ENCODE measurements at regions not wholly inside any gene's neighbourhood (a gene's known extent, or its start where the extent isn't known, plus 50 kb on each side); places are given as distances from the start of the nearest gene placed in this dataset.

DNA sequence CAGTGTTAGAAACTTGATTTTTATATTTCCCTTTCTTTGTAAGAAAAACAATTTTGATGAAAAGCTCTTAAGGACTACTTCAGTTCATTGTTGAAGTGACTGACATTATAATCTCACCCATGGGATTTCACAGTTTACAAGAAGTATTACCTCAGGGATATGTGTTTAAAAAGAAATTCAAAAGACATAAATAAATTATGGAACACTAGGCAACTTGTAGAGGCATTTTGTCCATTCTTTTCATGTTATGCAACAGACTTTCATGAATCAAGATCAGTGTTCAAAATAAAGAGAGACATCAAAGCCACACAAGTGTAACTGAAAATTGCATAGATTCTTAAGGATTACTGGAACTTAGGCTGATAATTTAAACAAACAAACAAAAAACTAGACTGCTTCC, 196.8 kb upstream of the AGTR1 start:
- H3K9me3 ChIP-seq = no peaks in the 10 kb centered on the region
- no peak overlapping the region for H3K27ac ChIP-seq
- H3K27me3 ChIP-seq = no peaks in the 10 kb centered on the region
- ATAC-seq (ENCODE audit: low FRiP score in 2 of 2) (no peak), DNase-seq (no peak)
- no peaks in the 10 kb centered on the region for H3K36me3 ChIP-seq
- H3K4me1 ChIP-seq = no peaks in the 10 kb centered on the region
- H3K4me3 ChIP-seq = no peak overlapping the region
- TF ChIP-seq EP300 (IDR thresholded peaks at IDR 0.05) (no peak), POLR2A (IDR thresholded peaks at IDR 0.05) (no peak), POLR2AphosphoS5 (IDR thresholded peaks at IDR 0.05) (no peak)
- TF ChIP-seq, protein P1, sequence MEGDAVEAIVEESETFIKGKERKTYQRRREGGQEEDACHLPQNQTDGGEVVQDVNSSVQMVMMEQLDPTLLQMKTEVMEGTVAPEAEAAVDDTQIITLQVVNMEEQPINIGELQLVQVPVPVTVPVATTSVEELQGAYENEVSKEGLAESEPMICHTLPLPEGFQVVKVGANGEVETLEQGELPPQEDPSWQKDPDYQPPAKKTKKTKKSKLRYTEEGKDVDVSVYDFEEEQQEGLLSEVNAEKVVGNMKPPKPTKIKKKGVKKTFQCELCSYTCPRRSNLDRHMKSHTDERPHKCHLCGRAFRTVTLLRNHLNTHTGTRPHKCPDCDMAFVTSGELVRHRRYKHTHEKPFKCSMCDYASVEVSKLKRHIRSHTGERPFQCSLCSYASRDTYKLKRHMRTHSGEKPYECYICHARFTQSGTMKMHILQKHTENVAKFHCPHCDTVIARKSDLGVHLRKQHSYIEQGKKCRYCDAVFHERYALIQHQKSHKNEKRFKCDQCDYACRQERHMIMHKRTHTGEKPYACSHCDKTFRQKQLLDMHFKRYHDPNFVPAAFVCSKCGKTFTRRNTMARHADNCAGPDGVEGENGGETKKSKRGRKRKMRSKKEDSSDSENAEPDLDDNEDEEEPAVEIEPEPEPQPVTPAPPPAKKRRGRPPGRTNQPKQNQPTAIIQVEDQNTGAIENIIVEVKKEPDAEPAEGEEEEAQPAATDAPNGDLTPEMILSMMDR (IDR thresholded peaks at IDR 0.05) = no peak

GRCh38 chr3:148510116-148510515, 187.6 kb upstream of the AGTR1 start:
- Histone ChIP-seq H3K4me3 (no peak overlapping the region), H3K36me3 (no peaks in the 10 kb centered on the region), H3K27me3 (no peaks in the 10 kb centered on the region), H3K4me1 (no peaks in the 10 kb centered on the region), H3K9me3 (no peaks in the 10 kb centered on the region), H3K27ac (no peak overlapping the region)
- TF ChIP-seq POLR2A (IDR thresholded peaks at IDR 0.05) (no peak), POLR2AphosphoS5 (IDR thresholded peaks at IDR 0.05) (no peak), EP300 (IDR thresholded peaks at IDR 0.05) (no peak)
- TF ChIP-seq, protein P1 (IDR thresholded peaks at IDR 0.05) = no peak
- DNase-seq (no peak), ATAC-seq (ENCODE audit: low FRiP score in 2 of 2) (no peak)

- no peaks in the 10 kb centered on the region for H3K9me3 ChIP-seq
Observed at GRCh38 chr3:148510561-148510960, 187.1 kb upstream of the AGTR1 start.

DNA sequence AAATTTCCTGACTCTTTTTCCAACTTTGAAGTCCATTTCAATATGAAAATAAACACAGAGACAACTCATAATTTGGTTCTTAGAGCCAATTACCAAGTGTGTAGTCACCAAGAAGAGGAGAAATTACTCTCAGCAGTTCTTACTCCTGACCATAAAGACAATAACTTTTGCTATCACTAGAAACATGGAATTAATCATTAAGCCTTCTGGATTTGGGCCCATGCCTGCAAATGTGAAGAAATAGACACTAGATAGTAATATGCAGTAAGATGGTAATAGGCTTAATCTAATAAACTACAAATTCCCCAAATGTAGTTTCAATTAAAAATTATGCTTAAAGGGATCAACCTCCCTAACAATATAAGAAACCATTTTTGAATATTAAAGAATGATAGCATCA, 185.1 kb upstream of the AGTR1 start:
- Histone ChIP-seq H3K4me1 (no peaks in the 10 kb centered on the region), H3K9me3 (no peaks in the 10 kb centered on the region), H3K36me3 (no peaks in the 10 kb centered on the region), H3K4me3 (no peak overlapping the region), H3K27ac (no peak overlapping the region), H3K27me3 (no peaks in the 10 kb centered on the region)
- ATAC-seq (ENCODE audit: low FRiP score in 2 of 2) = no peak
- TF ChIP-seq EP300 (IDR thresholded peaks at IDR 0.05) (no peak), POLR2AphosphoS5 (IDR thresholded peaks at IDR 0.05) (no peak), POLR2A (IDR thresholded peaks at IDR 0.05) (no peak)
- TF ChIP-seq, protein P1 (IDR thresholded peaks at IDR 0.05) = no peak
- no peak for DNase-seq

More at GRCh38 chr3:148510561-148510960, 187.1 kb upstream of the AGTR1 start:
- Histone ChIP-seq H3K36me3 (no peaks in the 10 kb centered on the region), H3K27me3 (no peaks in the 10 kb centered on the region), H3K27ac (no peak overlapping the region), H3K4me3 (no peak overlapping the region), H3K4me1 (no peaks in the 10 kb centered on the region)
- DNase-seq (no peak), ATAC-seq (ENCODE audit: low FRiP score in 2 of 2) (no peak)
- TF ChIP-seq POLR2A (IDR thresholded peaks at IDR 0.05) = no peak
- no peak for TF ChIP-seq EP300 (IDR thresholded peaks at IDR 0.05)
- TF ChIP-seq POLR2AphosphoS5 (IDR thresholded peaks at IDR 0.05) = no peak
- TF ChIP-seq, protein P1 (IDR thresholded peaks at IDR 0.05) = no peak

GRCh38 chr3:148513096-148513543, 184.6 kb upstream of the AGTR1 start:
- no peak for ATAC-seq (ENCODE audit: low FRiP score in 2 of 2)
- no peaks in the 10 kb centered on the region for H3K27me3 ChIP-seq
- no peaks in the 10 kb centered on the region for H3K9me3 ChIP-seq
- H3K4me3 ChIP-seq = no peak overlapping the region
- H3K36me3 ChIP-seq = no peaks in the 10 kb centered on the region
- H3K27ac ChIP-seq = no peak overlapping the region
- no peaks in the 10 kb centered on the region for H3K4me1 ChIP-seq
- DNase-seq = no peak
- TF ChIP-seq POLR2A (IDR thresholded peaks at IDR 0.05) = no peak
